HG03135 (cell line): ENCODE measurements at regions not wholly inside any gene's neighbourhood (a gene's known extent, or its start where the extent isn't known, plus 50 kb on each side); places are given as distances from the start of the nearest gene placed in this dataset.
"Not testable (repeated sequence)": the region's sequence is repeated elsewhere in the genome, so short reads cannot be mapped to it uniquely, and the experiment has no call there.

Experiments
- ATAC-seq: cut with Tn5 transposase; IDR thresholded peaks from one replicate; pipeline ENCODE4 v1.9.1; 2021; ENCODE audit warnings: mild to moderate bottlenecking, moderate library complexity; ENCODE audit not compliant: unreplicated experiment

- ATAC-seq, result no peak
Measured at GRCh38 chr1:245031041-245031440, 123.7 kb upstream of the KIF26B start.

- ATAC-seq, result no peak
Measured at GRCh38 chr1:245026247-245026646, 128.5 kb upstream of the KIF26B start.

- ATAC-seq, result no peak
Measured at GRCh38 chr1:245025525-245025924, 129.3 kb upstream of the KIF26B start.

DNA sequence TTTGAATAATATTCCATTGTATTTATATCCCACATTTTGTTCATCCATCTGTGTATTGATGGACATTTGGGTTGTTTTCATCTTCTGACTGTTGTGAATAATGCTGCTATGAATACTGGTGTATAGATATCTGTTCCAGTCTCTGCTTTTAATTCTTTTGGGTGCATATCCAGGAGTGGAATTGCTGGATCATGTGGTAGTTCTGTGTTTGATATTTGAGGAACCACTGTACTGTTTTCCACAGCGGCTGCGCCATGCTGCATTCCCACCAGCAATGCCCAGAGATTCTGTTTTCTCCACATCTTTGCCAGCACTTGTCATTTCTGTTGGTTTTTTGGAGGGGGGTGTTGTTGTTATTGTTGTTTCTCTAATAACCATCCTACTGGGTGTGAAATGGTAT is 131.6 kb upstream of the KIF26B start:
- ATAC-seq, result no peak

DNA sequence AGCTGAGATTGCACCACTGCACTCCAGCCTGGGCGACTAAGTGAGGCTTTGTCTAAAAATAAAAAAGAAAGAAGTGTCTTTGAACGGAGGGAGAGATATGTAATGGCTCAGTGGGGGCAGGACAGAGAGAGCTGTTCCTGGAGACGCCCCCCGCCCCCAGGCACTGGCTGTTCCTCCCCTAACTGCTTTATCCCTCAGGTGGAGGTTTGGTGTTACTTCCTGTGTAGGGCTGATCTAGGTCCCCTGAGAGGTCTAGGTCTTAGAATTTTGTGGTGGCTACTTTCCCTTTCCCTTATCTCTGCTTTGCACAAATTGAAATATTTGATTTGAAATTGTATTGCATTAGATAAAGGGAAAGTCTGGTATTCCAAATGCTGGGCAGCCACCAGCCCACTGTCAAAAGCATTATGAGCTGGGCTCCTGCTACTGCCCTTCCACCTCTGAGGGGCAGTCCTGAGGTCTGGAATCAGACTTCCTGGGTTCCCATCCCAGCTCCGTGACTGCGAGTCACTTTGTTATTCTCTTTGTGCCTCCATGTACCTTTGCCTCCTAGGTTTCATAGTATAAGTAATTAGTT is 134.8 kb upstream of the KIF26B start:
- peak; percentile 59 for ATAC-seq

GRCh38 chr1:245016700-245017099 is 138.1 kb upstream of the KIF26B start:
- ATAC-seq, result no peak

DNA sequence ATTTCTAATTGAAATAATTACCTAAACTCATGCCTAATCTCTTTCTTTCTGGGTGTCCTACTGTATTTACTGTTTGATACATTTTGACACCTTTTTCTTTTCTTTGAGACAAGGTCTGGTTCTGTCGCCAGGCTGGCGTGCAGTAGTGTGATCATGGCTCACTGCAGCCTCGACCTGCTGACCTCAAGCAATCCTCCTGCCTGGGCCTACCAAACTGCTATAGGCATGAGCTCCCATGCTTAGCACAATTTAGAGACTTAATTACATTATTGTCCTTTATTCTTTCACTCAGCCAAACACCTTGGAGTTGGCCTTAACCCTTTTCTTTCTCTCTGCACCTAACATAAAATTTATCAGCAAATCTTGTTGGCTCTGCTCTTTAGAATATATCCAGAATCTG is 139.8 kb upstream of the KIF26B start:
- ATAC-seq, result no peak

DNA sequence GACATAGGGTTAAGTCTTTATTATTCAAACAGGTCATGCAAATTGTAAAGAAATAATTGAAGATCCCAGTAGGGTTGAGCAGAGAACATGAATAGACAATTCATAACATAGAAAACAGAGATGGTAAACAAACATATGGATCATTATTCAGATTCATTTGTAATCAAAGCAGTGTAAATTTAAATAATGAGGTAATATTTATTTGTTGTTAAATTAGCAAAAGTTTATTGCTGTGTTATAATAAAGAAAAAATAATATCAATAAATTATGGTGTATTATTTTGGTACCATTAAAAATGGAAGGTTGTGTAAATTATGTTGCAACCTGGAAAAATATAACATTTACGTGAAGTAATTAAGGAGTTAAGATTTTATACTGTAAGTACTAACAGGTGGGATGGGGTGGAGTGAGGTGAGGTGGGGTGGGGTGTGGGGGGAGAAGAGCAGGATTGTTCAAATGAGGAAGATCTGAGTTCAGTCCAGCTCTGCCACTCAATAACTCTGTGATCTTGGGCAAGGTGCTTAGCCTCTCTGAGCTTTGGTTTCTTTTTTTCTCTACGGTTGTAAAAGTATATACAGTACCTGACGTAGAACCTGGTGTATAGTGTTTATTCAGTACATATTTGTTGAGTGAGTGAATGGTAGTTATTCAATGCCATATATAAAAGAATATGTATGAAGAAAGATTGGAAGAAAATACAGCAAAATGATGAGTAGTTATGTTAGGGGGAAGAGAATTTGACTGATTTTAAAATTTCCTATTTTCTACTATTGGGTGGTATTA is 140.3 kb upstream of the KIF26B start:
- ATAC-seq, result no peak

DNA sequence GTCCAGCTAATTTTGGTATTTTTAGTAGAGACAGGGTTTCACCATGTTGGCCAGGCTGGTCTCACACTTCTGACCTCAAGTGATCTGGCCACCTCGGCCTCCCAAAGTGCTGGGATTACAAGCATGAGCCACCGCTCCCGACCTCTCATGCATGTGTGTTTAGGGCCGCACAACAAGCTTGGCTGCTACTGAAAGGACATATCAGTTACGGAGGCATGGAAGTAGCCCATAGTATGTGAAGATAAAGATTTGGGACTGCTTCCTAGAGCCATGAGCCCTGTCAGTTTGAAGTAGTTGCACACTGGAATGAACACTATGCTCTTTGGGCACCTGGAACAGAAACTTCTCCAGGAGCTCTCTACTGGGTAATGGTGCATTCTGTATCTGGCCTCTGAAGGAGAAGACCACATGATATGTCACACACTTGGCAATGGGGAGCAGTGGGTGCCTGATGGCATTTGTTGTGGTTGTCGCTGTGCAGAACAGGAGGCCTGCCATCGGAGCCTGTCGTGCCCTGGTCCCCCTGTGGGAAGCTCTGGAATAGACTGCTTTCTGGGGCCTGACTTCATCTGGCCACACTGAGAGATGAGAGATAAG is 144.7 kb upstream of the KIF26B start:
- ATAC-seq, result no peak

GRCh38 chr1:245008761-245009160 is 144.4 kb upstream of the HNRNPU start:
- ATAC-seq, result no peak

DNA sequence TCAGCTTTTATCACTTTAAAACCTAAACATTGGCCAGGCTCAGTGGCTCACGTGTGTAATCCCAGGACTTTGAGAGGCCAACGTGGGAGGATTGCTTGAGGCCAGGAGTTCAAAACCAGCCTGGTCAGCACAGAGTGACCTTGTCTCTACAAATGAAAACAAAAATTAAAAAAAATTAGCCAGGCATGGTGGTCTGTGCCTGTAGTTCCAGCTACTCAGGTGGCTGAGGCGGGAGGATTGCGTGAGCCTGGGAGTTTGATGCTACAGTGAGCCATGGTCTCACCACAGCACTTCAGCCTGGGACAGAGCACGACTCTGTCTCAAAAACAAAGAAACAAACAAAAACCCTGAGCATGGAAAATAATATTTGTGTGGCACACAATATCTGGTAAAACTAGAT is 143.5 kb upstream of the HNRNPU start:
- no peak for ATAC-seq

DNA sequence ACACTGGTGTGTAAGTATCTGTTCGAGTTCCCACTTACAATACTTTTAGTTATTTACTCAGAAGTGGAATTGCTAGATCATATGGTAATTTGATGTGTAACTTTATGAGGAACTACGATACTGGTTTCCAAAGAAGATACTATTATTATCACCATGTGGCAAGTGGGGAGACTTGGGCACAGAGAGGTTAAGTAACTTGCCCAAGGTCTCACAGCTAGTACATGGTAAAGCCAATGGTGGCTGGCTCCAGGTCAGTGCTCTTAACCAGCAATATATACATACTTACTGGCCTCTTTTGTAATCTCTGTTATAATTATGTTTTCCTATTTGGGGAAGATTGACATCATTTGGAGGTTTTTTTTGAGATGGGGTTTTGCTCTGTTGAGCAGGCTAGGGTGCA is 138.9 kb upstream of the HNRNPU start:
- no peak for ATAC-seq

- no peak for ATAC-seq
Measured at GRCh38 chr1:245001252-245001651, 136.9 kb upstream of the HNRNPU start.

GRCh38 chr1:245000872-245001188 is 136.5 kb upstream of the HNRNPU start:
- no peak for ATAC-seq

- not testable (repeated sequence) for ATAC-seq
Measured at GRCh38 chr1:244999644-245000043, 135.3 kb upstream of the HNRNPU start.

DNA sequence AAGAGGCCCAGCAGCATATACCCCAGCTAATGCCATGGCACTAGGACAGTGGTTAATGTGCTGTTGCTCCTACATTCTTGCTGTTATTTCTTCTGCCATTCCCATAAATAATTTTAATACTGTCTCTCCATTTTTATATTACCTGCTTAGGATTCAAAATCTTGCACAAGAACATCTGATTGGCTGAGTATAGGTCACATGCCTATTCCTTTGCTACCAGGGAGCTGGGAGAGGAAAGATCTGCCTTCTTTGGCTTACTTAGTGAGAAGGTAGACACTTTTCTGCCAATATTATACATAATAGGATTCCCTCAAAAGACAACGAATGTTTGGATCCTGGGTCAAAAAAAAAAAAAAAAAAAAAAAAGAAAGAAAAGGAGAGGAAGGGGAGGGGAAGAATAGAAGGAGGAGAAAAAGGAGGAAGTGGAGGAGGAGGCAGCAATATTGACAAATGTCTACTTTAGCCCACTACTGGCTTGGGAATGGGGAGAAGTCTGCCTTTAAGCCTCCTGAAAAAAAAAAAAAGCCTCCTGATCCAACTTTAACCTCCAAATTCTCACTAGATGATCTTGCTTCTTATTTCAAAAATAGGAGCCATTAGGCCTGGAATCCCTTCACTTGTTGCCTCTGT is 134.5 kb upstream of the HNRNPU start:
- ATAC-seq, result no peak

- no peak for ATAC-seq
Measured at GRCh38 chr1:244995602-244996400, 131.5 kb upstream of the HNRNPU start.

DNA sequence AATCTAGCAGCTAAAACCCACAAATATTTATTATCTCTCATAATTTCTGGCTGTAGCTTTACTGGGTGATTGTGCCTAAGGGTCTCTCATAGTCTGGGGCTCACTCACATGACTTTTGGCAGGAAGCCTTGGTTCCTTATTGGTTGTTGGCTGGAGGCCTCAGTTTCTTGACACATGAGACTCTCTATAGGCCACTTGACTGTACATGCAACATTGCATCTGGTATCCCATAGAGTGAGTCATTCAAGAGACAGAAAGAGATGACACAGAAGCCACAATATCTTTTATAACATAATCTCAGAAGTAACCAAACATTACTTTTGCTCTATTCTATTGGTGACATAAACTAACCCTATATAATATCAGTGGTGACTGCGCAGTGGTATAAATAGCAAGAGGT is 128.5 kb upstream of the HNRNPU start:
- no peak for ATAC-seq

- no peak for ATAC-seq
Measured at GRCh38 chr1:244989813-244990212, 125.5 kb upstream of the HNRNPU start.

DNA sequence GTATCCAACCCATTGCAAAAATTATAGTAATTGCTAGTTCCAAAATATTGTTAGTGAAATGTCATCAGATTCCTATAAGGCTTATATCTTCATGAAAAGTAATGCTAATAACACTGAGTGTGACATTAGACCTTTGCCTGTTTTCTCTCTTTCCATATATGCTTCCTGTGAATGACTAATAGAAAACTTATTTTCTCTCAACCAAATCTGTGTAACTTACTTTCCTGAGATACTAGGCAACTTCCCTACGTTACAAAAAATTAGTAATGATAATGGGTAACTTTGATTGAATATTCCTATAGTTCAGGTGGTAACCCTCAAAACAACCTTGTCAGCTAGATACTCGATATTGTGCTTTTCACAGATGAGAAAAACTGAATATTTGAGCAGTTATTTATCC is 124.2 kb upstream of the HNRNPU start:
- ATAC-seq, result no peak

GRCh38 chr1:244980605-244981004 is 116.3 kb upstream of the HNRNPU start:
- ATAC-seq, result no peak
